ENCODE measurements at regions not wholly inside any gene's neighbourhood (a gene's known extent, or its start where the extent isn't known, plus 50 kb on each side); places are given as distances from the start of the nearest gene placed in this dataset.

DNA sequence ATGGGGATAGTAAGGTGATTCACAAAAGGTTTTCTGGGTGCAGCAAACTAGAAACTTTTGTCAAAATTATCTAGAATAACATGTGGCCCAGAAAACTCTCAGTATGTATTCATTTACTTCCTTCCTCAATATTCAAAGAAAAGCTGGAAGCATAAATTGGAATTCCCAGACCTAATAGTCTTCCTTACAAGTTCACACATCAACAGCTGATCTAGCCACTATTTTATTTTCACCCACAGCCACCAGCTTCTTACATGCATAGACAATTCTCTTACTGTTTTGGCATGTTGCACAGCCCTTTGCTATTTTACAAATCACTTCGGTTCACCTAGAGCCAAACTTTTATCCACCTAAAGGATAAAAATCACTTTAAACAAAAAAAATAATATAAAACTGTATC, 647.8 kb upstream of the CCDC54 start:
- DNase-seq (ENCODE audit: low spot score) (no peak), FAIRE-seq (no peak)

GRCh38 chr3:106731230-106731629, 646.0 kb upstream of the CCDC54 start:
- DNase-seq (ENCODE audit: low spot score) (no peak), FAIRE-seq (peak; percentile 56)

GRCh38 chr3:106734712-106735111, 642.5 kb upstream of the CCDC54 start:
- DNase-seq (ENCODE audit: low spot score): no peak
- FAIRE-seq: no peak

DNA sequence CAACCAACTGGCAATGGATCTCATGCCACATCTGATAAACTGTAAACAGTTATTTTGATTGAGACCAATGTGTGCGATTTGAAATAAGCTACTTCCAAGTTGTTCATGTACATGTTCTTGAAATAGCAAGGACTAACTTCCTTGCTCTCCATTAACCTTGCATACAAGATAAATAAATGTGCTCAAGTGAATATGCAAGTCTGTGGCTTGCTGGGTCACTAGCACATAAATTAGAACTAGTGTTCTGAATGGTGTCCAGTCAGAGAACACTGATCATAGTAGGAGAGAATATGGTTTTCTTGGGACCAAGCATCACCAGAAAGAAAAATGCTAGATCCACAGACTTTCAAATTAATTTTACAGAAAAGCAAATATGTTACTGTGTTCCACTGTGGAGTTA, 640.0 kb upstream of the CCDC54 start:
- DNase-seq (ENCODE audit: low spot score): no peak
- FAIRE-seq: no peak

DNA sequence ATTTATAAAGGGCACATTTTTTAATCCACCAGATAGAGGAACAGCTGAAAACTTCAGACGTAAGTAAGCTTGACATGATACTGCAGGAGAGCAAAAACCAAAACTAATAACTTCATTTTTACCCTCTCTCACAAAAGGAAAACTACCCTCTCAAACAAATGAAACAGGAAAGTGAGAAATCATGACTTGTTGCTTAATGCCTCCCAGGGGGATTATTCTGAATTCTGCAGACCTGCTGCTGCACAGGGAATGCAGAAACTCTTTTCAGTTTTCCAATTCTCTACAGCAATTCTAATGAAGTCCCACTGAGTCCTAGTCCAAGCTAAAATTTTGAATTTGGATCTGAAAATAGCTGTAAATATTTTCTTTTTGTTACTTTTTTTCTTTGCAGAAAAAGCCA, 637.1 kb upstream of the CCDC54 start:
- DNase-seq (ENCODE audit: low spot score): no peak
- FAIRE-seq: no peak

DNA sequence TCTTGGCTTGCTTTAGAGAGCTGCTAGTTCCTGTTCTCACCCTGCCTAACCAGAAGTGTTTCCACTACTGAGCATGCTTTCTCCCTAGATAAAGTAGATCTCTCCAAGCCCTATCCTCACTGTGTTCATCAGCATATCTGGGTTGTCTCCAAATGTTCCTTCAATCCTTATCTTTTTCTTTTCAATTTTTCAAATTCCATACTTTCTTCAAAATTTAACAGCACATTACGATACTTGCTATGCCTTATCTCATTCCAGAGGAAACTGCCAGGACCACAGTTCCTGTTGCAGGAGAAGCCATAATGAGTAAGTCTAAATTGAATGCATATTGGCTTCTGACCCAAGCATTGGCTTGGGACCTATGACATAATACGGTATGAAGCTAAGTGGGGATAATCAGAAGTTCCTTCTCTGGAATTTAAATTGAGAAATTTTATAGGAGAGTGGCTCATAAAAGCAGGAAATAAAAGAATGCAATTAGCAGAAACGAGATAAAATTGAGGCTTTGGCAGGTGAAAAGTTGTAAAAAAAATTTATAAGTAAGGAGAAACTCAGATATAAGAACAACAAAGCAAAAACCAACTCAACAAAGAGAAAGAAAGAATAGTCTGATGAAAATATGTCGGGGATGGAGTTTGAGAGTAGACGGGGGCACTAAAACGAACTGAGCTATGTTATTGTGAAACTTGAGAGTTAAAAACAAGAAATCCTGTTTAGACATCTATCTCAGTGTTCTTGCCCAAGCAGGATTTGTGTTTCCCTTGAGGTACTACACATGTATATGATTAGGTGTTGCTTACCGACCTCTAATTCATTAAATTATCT, 631.7 kb upstream of the CCDC54 start:
- DNase-seq (ENCODE audit: low spot score): no peak
- FAIRE-seq: no peak

GRCh38 chr3:106746286-106746685, 631.0 kb upstream of the CCDC54 start:
- FAIRE-seq (no peak), DNase-seq (ENCODE audit: low spot score) (no peak)

- no peak for DNase-seq (ENCODE audit: low spot score)
- FAIRE-seq: peak; percentile 9
Observed at GRCh38 chr3:106748472-106749262, 628.6 kb upstream of the CCDC54 start.

GRCh38 chr3:106750092-106750491, 627.1 kb upstream of the CCDC54 start:
- FAIRE-seq (no peak), DNase-seq (ENCODE audit: low spot score) (no peak)

GRCh38 chr3:106755336-106755735, 621.9 kb upstream of the CCDC54 start:
- DNase-seq (ENCODE audit: low spot score) (no peak), FAIRE-seq (no peak)

GRCh38 chr3:106756901-106757300, 620.3 kb upstream of the CCDC54 start:
- no peak for DNase-seq (ENCODE audit: low spot score)
- no peak for FAIRE-seq

DNA sequence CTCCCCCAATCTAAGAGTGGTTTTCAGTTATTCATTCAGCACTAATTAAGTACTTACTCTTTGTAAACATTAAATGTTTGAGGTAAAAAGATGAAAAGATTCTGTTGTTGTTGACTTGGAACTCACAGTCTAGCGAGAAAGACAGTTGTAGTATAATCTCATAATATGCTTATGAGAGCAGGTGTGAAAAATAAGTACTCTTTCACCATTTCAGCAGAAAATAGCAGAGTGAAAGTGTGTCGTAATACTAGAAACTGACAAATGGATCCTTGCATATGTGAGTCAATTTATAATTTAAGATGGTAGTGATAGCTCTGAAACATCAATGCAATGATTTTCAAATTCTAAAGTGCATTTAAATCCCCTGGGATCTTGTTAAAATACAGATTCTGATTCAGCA, 618.8 kb upstream of the CCDC54 start:
- DNase-seq (ENCODE audit: low spot score) (no peak), FAIRE-seq (no peak)

GRCh38 chr3:106759731-106760130, 617.5 kb upstream of the CCDC54 start:
- DNase-seq (ENCODE audit: low spot score) (no peak), FAIRE-seq (no peak)

DNA sequence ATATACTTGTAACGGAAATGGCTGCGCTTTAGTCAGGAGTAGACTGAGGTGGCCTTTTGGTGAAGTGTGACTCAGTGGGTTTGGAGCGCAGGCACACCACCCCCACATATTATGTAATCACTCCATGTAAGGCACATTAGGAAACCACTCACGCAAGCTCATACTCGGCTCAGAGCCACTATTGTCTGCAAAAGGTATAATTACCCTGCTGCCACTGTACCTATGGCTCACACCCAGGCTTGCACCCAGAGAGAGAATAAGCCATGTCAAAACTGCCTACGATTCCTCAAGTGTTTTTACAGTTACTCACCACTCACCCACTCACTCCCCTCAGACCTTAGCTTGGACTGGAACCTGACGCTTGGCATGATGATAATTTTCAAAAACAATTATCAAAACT, 611.9 kb upstream of the CCDC54 start:
- DNase-seq (ENCODE audit: low spot score): peak; percentile 82

GRCh38 chr3:106768941-106769480, 608.2 kb upstream of the CCDC54 start:
- DNase-seq (ENCODE audit: low spot score) (no peak), FAIRE-seq (no peak)

More for the DNA sequence above, 611.9 kb upstream of the CCDC54 start:
- FAIRE-seq: peak; percentile 86

GRCh38 chr3:106773795-106774194, 603.4 kb upstream of the CCDC54 start:
- FAIRE-seq: no peak

DNA sequence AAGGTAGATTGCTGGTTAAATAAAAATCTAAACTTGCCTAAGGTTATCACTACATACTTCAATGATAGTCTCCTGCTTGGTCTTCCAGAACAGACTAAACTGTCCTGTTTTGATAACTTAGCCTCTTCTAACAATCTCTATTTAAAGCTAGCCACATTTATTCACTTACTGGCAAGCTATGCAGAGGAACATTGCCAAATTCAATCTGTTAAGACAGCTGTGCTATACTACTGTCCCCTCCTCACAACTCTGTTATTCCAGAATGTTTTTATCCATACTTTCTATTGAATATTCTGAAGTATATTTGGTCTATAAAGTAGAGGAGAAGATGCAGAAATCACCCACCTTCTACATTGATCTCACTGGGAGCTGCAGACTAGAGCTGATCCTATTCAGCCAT, 594.0 kb upstream of the CCDC54 start:
- DNase-seq (ENCODE audit: low spot score) (no peak), FAIRE-seq (no peak)

More at GRCh38 chr3:106773795-106774194, 603.4 kb upstream of the CCDC54 start:
- DNase-seq (ENCODE audit: low spot score): no peak

GRCh38 chr3:106789276-106789675, 588.0 kb upstream of the CCDC54 start:
- no peak for FAIRE-seq
- no peak for DNase-seq (ENCODE audit: low spot score)

DNA sequence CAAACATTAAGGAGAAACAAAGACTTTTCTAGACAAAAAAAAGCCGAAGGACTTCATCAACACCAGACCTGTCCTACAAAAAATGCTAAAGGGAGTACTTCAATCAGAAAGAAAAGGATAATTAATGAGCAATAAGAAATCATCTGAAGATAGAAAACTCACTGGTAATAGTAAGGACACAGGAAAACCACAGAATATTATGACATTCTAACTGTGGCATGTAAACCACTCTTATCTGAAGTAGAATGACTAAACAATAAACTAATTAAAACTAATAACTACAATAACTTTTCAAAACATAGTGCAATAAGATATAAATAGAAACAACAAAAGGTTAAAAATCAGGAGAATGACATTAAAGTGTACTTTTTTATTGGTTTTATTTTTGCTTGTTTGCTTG, 584.5 kb upstream of the CCDC54 start:
- DNase-seq (ENCODE audit: low spot score) (no peak), FAIRE-seq (no peak)

DNA sequence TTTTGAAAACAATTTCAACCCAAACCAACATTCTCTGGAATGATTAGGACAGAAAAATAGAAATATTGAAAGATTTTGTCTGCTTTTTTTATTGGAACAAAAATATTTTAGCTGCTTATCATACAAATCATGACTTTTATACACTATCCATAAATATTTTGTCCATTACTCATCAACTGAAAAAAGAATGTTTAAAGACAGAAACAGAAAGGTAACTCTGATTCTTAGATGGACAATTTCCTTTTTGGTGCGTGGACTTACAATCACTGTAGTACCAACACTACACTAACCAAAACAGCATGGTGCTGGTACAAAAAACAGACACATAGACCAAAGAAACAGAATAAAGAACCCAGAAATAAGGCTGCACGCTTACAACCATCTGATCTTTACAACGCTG, 582.8 kb upstream of the CCDC54 start:
- DNase-seq (ENCODE audit: low spot score): no peak
- no peak for FAIRE-seq

DNA sequence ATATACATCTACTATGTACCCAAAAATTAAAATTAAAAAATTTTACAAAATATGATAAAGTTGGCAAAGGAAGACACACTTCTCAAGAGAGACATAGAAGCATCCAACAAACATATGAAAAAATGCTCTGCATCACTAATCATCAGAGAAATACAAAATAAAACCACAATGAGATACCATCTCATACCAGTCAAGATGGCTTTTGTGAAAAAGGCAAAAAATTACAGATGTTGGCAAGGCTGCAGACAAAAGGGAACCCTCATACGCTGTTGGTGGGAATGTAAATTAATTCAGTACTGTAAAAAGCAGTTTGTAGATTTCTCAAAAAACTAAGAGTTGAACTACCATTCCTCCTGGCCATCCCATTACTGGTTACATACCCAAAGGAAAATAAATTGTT, 581.7 kb upstream of the CCDC54 start:
- FAIRE-seq: no peak

DNA sequence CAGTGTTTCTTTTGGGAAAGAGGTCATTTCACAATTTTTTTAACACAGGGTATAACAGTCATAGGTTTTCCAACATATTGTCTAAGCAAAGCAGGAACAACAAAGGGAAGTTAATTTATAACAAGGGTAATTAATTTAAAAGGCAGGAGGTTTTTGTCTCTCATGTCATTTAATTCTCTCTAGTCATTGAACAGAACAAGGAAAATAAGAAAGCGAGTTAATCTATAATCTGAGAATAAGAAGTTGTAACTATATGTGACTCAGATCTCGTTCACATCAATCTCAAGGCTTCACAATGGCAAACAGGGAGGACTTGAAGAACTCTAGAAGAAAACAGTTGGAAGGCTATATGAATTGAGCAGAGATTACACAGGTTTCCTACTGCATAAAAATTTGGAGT, 579.8 kb upstream of the CCDC54 start:
- DNase-seq (ENCODE audit: low spot score) (no peak), FAIRE-seq (no peak)

More for the DNA sequence above, 581.7 kb upstream of the CCDC54 start:
- no peak for DNase-seq (ENCODE audit: low spot score)

Data from urothelium cell line (cell line).